Loucy (cell line): ENCODE measurements at regions not wholly inside any gene's neighbourhood (a gene's known extent, or its start where the extent isn't known, plus 50 kb on each side); places are given as distances from the start of the nearest gene placed in this dataset.

Source experiments
- H2AFZ ChIP-seq: fragments of 200-600 bp; sonication (generic); 2 replicates; pipeline ENCODE4 v1.6.0; 2016; ENCODE audit warnings: antibody characterized with exemption, mild to moderate bottlenecking, low read length, moderate library complexity
- H3F3A ChIP-seq: fragments of 200-600 bp; 2 replicates; pipeline ENCODE4 v1.6.0; 2016; ENCODE audit warnings: antibody characterized with exemption, low read depth, mild to moderate bottlenecking
- H3K27me3 ChIP-seq: fragments of 200-600 bp; sonication (generic); 2 replicates; pipeline ENCODE4 v1.6.1; 2014; ENCODE audit warnings: low read length, mild to moderate bottlenecking; ENCODE audit not compliant: insufficient read depth, poor library complexity, severe bottlenecking
- H3K36me3 ChIP-seq: fragments of 200-600 bp; sonication (generic); 2 replicates; pipeline ENCODE4 v1.6.1; 2016; ENCODE audit warnings: low read length; ENCODE audit not compliant: insufficient read depth
- H3K4me1 ChIP-seq: fragments of 200-600 bp; sonication (generic); 2 replicates; pipeline ENCODE4 v1.5.1; 2014; ENCODE audit warnings: low read length, mild to moderate bottlenecking; ENCODE audit not compliant: insufficient read depth, poor library complexity, severe bottlenecking
- H3K4me2 ChIP-seq: fragments of 200-600 bp; sonication (generic); 2 replicates; pipeline ENCODE4 v1.6.0; 2014; ENCODE audit warnings: antibody characterized with exemption, low read length, low read depth, mild to moderate bottlenecking; ENCODE audit not compliant: poor library complexity, severe bottlenecking
- H3K4me3 ChIP-seq: fragments of 200-600 bp; sonication (generic); 2 replicates; pipeline ENCODE4 v1.5.1; 2014; ENCODE audit warnings: low read length, mild to moderate bottlenecking, mixed read lengths; ENCODE audit not compliant: poor library complexity, severe bottlenecking
- H3K79me2 ChIP-seq: fragments of 200-600 bp; sonication (generic); 2 replicates; pipeline ENCODE4 v1.6.1; 2014; ENCODE audit warnings: low read length; ENCODE audit not compliant: insufficient read depth
- H3K9ac ChIP-seq: fragments of 200-600 bp; sonication (generic); 2 replicates; pipeline ENCODE4 v1.6.0; 2014; ENCODE audit warnings: mild to moderate bottlenecking, low read depth, low read length, moderate library complexity; ENCODE audit not compliant: poor library complexity, severe bottlenecking
- H3K9me2 ChIP-seq: fragments of 200-600 bp; sonication (generic); replicated peaks from 2 replicates; pipeline ENCODE4 v1.6.1; 2016; ENCODE audit warnings: low read depth, low read length, mixed read lengths
- H3K9me3 ChIP-seq: fragments of 200-600 bp; sonication (generic); 2 replicates; pipeline ENCODE4 v1.6.1; 2014; ENCODE audit warnings: mild to moderate bottlenecking, antibody characterized with exemption, low read length, low read depth; ENCODE audit not compliant: insufficient read depth
- H4K20me1 ChIP-seq: fragments of 200-600 bp; sonication (generic); 2 replicates; pipeline ENCODE4 v1.6.0; 2014; ENCODE audit warnings: antibody characterized with exemption, low read length, mild to moderate bottlenecking; ENCODE audit not compliant: insufficient read depth, poor library complexity, severe bottlenecking
- CTCF ChIP-seq: fragments of 200-600 bp; sonication (generic); conservative IDR thresholded peaks from 2 replicates; pipeline ENCODE4 v1.5.1; 2014; ENCODE audit warnings: mild to moderate bottlenecking, antibody characterized with exemption, low read length
- EZH2phosphoT487 ChIP-seq: fragments of 200-600 bp; IDR thresholded peaks from 2 replicates; pipeline ENCODE4 v1.6.1; 2018; ENCODE audit warnings: antibody characterized with exemption, mild to moderate bottlenecking, moderate library complexity, borderline replicate concordance

DNA sequence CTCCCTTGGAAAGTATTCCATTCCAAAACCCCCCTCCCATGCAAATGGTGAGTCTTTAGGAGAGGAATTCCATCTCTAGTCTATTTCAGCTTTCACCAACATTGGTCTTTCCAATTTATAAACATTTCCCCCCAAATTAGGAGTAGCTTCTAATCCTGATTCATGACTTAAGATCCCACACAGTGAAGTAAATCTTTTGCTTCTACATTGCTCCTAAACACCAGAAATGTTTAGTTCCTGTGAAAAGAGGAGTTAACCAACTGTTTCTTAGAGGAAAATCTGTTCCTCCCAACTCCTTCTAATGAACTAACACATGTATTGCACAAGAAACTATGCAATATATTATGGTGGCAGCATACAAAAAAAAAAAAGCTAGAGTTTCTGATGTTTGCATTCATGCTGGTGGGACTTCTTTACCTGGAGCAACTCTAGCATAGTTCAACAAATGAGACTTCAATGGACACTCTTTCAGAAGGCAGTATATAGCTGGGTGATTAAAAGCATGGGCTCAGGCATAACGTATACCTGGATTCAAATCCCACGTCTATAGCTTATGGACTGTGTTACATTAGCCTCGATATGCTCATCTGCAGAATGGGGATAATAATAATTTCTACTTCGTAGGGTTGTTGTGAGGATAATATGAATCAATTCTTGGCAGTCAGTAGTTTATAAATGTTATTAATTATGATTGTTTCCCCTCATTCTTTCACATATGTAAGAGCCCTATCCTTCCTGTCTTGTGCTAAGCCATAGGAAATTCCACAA lies 131.6 kb upstream of the TMEM164 start:
- H3K4me2 ChIP-seq: no peak overlapping the region
- TF ChIP-seq CTCF (no peak), EZH2phosphoT487 (no peak)
- H3K4me3 ChIP-seq: no peak overlapping the region
- H3K9me2 ChIP-seq: no peaks in the 10 kb centered on the region
- no peaks in the 10 kb centered on the region for H3K4me1 ChIP-seq
- H3F3A ChIP-seq: no peaks in the 10 kb centered on the region
- no peaks in the 10 kb centered on the region for H3K36me3 ChIP-seq
- no peaks in the 10 kb centered on the region for H3K9me3 ChIP-seq
- no peak overlapping the region for H2AFZ ChIP-seq
- H3K9ac ChIP-seq: no peak overlapping the region
- H3K27me3 ChIP-seq: no peaks in the 10 kb centered on the region
- H4K20me1 ChIP-seq: no peaks in the 10 kb centered on the region
- no peaks in the 10 kb centered on the region for H3K79me2 ChIP-seq

- Histone ChIP-seq H3K4me1 (no peaks in the 10 kb centered on the region), H3K9ac (no peak overlapping the region), H3F3A (no peaks in the 10 kb centered on the region), H3K79me2 (no peaks in the 10 kb centered on the region), H3K36me3 (no peaks in the 10 kb centered on the region), H3K4me2 (no peak overlapping the region), H4K20me1 (no peaks in the 10 kb centered on the region), H3K9me3 (no peaks in the 10 kb centered on the region), H3K27me3 (no peaks in the 10 kb centered on the region), H2AFZ (no peak overlapping the region), H3K4me3 (no peak overlapping the region), H3K9me2 (no peaks in the 10 kb centered on the region)
- TF ChIP-seq EZH2phosphoT487 (no peak), CTCF (no peak)
Measured at GRCh38 chrX:109872021-109872732, 130.7 kb upstream of the TMEM164 start.

DNA sequence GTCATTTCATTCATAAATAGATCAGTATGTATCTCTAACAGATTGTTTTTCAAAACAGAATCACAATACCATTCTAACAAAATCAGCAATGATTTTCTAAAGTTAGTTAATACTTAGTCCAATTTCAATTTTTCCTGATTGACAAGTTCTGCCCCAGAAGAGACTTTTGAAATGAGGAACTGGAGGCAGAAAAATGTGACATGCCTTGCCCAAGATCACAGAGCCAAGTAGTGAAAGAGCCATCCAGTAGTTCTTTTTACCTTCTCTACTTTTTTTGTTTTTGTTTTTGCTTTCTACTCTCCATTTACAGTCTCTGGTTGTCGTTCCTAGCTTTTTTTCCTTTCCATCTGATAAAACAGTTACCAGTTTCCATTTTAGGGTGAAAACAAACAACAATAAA lies 129.3 kb upstream of the TMEM164 start:
- Histone ChIP-seq H3K4me2 (no peak overlapping the region), H3K4me3 (no peak overlapping the region), H3K9me3 (no peaks in the 10 kb centered on the region), H2AFZ (no peak overlapping the region), H3K79me2 (no peaks in the 10 kb centered on the region), H3K9ac (no peak overlapping the region), H3K36me3 (no peaks in the 10 kb centered on the region), H3K9me2 (no peaks in the 10 kb centered on the region), H3F3A (no peaks in the 10 kb centered on the region), H3K4me1 (no peaks in the 10 kb centered on the region), H3K27me3 (no peaks in the 10 kb centered on the region), H4K20me1 (no peaks in the 10 kb centered on the region)
- TF ChIP-seq EZH2phosphoT487 (no peak), CTCF (no peak)
